Brain microvascular endothelial cell (primary cell): ENCODE measurements at regions not wholly inside any gene's neighbourhood (a gene's known extent, or its start where the extent isn't known, plus 50 kb on each side); places are given as distances from the start of the nearest gene placed in this dataset.

Source experiments
- DNase-seq: peaks from one replicate; pipeline ENCODE4 v3.0.0-alpha.2; 2020
- H3K27ac ChIP-seq: fragments of 250-450 bp; sonication (Bioruptor Pico); 2 replicates; pipeline ENCODE4 v1.5.1; 2020; ENCODE audit warnings: mild to moderate bottlenecking, moderate library complexity
- H3K27me3 ChIP-seq: fragments of 250-450 bp; sonication (Bioruptor Pico); replicated peaks from 2 replicates; pipeline ENCODE4 v1.5.1; 2020; ENCODE audit warnings: mild to moderate bottlenecking
- H3K36me3 ChIP-seq: fragments of 250-450 bp; sonication (Bioruptor Pico); replicated peaks from 2 replicates; pipeline ENCODE4 v1.5.1; 2020; ENCODE audit warnings: mild to moderate bottlenecking
- H3K4me3 ChIP-seq: 2 replicates; pipeline ENCODE4 v1.5.1; 2011; ENCODE audit warnings: low read depth, mild to moderate bottlenecking, control low read depth, low read length, moderate library complexity
- CTCF ChIP-seq: IDR thresholded peaks from 2 replicates; pipeline ENCODE4 v1.5.1; 2011; ENCODE audit warnings: low read depth, mild to moderate bottlenecking, moderate library complexity, low read length, control low read depth, inconsistent platforms; ENCODE audit errors: missing control alignments
- in situ Hi-C: cut with HindIII; loops from 2 replicates; pipeline ENCODE4 v1.10.0; 2017; ENCODE audit warnings: low sequenced_read_pairs, low pct_ligation_motif_present

DNA sequence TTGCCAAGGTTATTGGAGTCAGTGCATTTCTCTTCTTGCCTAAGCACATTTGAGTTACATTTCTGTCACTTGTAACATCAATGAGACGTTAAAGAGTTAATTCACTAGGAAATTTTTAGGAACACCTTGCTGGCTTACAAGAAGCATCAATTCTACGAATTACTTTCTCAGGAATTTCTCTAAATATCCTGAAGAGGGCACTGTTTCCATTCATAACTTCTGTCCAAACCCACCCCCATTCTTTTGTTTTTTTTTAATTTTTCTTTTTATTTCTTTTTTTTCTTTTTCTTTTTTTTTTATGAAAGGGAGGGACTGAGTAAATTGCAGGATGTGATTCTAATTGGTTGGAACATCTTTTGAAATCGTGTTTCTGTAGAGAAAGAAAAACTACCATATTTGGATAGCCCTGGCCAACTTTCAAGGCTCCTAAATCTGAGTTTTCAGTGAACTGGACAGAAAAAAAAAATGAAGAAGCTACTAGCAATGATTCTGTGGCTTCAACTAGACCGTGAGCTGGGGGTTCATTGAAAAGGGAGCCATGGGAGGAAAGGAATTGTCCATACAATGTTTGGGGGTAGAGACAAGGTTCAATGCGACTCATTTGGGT, 285.3 kb downstream of the DAD1 start:
- H3K27me3 ChIP-seq = no peaks in the 10 kb centered on the region
- DNase-seq = no peak
- in situ Hi-C loops = no loop called here
- no peaks in the 10 kb centered on the region for H3K36me3 ChIP-seq
- TF ChIP-seq CTCF = peak; percentile 22
- no peak overlapping the region for H3K4me3 ChIP-seq
- H3K27ac ChIP-seq = no peak overlapping the region

- no peak for TF ChIP-seq CTCF
Measured at GRCh38 chr14:22300646-22301045, 288.4 kb downstream of the DAD1 start.

DNA sequence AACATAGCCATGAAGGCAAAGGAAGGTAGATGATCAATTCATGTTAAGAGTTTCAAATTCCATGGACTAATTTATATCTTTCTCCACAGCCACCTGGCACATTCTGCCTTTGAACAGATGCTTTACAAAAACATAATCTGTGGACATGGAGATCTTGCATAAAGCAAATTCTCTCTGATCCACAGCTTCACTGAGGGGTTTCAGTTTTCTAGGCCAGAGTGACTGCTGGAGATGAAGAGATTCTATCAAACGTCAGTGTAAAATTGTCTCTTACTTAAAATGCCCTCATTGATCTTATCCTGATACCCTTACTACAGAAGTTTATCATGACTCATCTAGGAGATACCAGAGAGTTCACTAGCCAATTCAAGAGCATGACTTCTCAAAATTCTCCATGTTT, 291.6 kb downstream of the DAD1 start:
- no peaks in the 10 kb centered on the region for H3K36me3 ChIP-seq
- no peak overlapping the region for H3K4me3 ChIP-seq
- in situ Hi-C loops = no loop called here
- no peaks in the 10 kb centered on the region for H3K27me3 ChIP-seq
- H3K27ac ChIP-seq = no peak overlapping the region
- DNase-seq = no peak
- TF ChIP-seq CTCF = no peak

More at GRCh38 chr14:22300646-22301045, 288.4 kb downstream of the DAD1 start:
- Histone ChIP-seq H3K27me3 (no peaks in the 10 kb centered on the region), H3K27ac (no peak overlapping the region), H3K36me3 (no peaks in the 10 kb centered on the region), H3K4me3 (no peak overlapping the region)
- no peak for DNase-seq
- in situ Hi-C loops = no loop called here

GRCh38 chr14:22296722-22297121, 292.3 kb downstream of the DAD1 start:
- DNase-seq = peak; percentile 43
- no peak for TF ChIP-seq CTCF
- H3K36me3 ChIP-seq = no peaks in the 10 kb centered on the region
- in situ Hi-C loops = no loop called here
- H3K4me3 ChIP-seq = no peak overlapping the region
- H3K27me3 ChIP-seq = no peaks in the 10 kb centered on the region
- no peak overlapping the region for H3K27ac ChIP-seq

- in situ Hi-C loops = no loop called here
- DNase-seq = no peak
Measured at GRCh38 chr14:22296088-22296487, 292.9 kb downstream of the DAD1 start.

More at GRCh38 chr14:22296088-22296487, 292.9 kb downstream of the DAD1 start:
- H3K27ac ChIP-seq = no peak overlapping the region
- H3K4me3 ChIP-seq = no peak overlapping the region
- no peaks in the 10 kb centered on the region for H3K36me3 ChIP-seq
- TF ChIP-seq CTCF = no peak
- H3K27me3 ChIP-seq = no peaks in the 10 kb centered on the region
